Choroid plexus epithelial cell (primary cell): ENCODE measurements at regions not wholly inside any gene's neighbourhood (a gene's known extent, or its start where the extent isn't known, plus 50 kb on each side); places are given as distances from the start of the nearest gene placed in this dataset.
A peak's percentile ranks its signal among the peaks of the same experiment; 100 is the strongest.

Experiments
- DNase-seq: peaks from one replicate; pipeline ENCODE4 v3.0.0-alpha.2; 2010; ENCODE audit warnings: low read depth
- H3K4me3 ChIP-seq: 2 replicates; pipeline ENCODE4 v1.5.1; 2011; ENCODE audit warnings: low read depth, mild to moderate bottlenecking, control low read depth, low read length, moderate library complexity
- TF ChIP-seq, protein P1 (sequence below): conservative IDR thresholded peaks from 2 replicates; pipeline ENCODE4 v1.5.1; 2011; ENCODE audit warnings: low read depth, mild to moderate bottlenecking, control low read depth, inconsistent platforms, low read length, moderate library complexity

DNA sequence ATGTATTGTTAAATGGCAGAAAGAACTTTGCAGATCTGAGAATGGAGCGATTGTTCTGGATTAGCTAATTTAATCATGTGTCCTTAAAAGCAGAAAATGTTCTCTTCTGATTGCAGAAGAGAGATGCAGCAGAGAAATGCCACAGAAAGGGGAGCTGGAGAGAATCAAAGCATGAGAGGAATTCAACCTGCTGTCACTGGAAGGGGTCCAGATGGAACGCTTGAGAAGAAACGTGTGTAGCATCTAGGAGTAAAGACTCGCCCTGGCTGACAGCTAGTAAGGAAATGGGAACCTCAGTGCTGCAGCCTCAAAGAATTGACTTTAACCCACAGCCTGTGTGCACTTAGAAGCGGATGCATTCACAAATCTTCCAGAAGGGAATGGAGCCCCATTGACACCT is 502.8 kb downstream of the KLF12 start:
- peak; percentile 25 for DNase-seq
- TF ChIP-seq, protein P1, sequence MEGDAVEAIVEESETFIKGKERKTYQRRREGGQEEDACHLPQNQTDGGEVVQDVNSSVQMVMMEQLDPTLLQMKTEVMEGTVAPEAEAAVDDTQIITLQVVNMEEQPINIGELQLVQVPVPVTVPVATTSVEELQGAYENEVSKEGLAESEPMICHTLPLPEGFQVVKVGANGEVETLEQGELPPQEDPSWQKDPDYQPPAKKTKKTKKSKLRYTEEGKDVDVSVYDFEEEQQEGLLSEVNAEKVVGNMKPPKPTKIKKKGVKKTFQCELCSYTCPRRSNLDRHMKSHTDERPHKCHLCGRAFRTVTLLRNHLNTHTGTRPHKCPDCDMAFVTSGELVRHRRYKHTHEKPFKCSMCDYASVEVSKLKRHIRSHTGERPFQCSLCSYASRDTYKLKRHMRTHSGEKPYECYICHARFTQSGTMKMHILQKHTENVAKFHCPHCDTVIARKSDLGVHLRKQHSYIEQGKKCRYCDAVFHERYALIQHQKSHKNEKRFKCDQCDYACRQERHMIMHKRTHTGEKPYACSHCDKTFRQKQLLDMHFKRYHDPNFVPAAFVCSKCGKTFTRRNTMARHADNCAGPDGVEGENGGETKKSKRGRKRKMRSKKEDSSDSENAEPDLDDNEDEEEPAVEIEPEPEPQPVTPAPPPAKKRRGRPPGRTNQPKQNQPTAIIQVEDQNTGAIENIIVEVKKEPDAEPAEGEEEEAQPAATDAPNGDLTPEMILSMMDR, result no peak
- H3K4me3 ChIP-seq, result no peak overlapping the region

DNA sequence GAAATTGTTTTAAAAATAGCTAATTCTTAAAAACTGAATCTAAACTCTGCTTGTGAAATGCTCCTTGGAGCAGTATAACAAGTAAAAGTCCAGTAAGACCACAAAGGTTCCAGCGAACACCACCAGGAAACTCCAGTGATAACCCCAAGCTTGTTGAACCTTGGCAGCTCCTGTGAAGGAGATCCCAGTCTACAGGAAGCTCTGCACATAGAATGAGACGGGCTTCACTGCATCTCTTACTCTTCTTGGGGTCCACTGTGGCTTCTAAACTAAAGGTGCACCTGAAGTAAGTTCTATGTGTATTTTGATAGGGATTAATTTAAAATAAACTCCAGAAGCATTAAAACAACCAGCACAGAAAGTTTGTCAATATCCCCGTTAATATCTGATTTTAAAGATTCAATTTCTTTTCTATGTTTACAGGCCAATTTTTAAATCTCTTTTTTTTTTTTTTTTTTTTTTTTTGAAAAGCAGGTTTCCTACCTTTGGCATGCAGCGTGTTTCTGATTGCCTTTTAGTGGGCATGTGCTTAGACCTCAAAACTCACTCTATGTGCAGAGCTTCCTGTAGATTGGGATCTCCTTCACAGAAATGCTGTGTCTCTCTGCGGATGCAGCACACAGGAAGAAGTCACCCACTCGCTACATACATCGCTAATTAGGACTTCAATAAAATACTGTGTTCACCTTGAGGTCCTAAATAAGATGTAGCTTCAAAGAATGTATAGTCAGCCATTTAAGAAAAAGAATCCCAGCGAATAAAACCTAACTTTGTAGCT is 508.5 kb downstream of the KLF12 start:
- TF ChIP-seq, protein P1, result no peak

DNA sequence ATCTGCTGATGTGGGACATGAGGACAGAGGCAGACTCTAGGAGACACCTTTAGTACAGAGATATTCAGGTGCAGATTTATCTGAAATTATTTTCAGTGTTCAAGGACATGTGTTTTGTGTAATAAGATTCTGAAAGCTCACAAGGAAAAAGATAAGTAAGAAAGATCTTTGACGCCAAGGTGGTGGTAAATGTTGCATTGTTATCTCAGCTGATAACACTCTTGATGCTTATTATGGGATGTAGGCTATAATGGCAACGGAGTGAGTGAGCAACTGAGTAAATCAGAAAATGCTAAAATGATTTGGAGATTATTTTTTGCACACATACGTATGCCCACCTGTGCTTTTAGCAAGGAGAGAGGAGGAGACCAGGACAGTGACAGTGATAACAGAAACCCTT is 510.9 kb downstream of the KLF12 start:
- H3K4me3 ChIP-seq, result no peak overlapping the region
- TF ChIP-seq, protein P1, result no peak
- DNase-seq, result no peak

More for the DNA sequence above, 508.5 kb downstream of the KLF12 start:
- DNase-seq, result no peak
- no peak overlapping the region for H3K4me3 ChIP-seq

DNA sequence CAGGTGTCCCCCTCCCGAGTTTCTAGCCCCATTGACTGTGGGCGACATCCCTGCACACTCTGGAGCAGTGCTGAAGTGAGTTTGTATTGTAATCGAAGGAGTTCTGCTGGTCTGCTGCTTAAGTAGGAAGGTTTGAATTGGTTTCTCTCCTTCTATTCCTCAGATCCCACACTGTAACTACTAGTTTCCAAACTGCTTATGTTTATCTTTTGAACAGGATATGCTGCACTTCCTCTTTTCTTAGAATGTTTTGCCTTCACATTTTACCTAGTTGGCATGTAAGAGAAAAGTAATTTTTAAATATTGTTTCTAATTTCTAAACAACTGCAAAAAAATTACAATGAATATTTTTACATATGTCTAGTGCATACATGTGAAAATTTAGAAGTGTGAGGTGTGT is 511.8 kb downstream of the KLF12 start:
- TF ChIP-seq, protein P1, result no peak
- DNase-seq, result no peak
- H3K4me3 ChIP-seq, result no peak overlapping the region

DNA sequence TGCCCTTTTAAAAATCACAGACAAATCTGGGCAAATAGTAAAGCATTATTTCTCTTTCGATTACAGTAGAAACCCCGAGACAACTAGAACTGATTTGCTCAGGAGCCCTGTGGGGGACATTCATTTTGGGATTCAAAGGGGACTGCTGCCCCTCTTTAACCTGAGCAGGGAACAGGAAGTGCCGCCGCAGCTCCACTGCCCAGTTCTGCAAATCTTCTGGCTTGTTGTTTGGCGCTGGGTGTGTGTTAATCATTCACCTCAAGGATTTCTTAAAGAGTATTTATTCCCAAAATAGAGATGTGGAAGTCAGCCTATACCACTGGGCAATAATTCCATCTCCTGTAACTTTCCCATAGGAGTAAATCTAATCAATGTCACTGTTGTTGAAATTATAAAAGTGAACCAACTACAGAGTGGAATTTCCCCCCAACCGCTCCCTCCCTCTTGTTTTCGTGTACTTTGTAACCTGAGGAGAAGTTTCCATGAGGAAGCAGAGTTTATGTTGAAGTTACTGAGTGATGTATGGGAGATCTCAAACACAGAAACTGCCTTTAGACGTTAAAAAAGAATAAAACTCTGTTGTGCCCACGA is 515.8 kb downstream of the KLF12 start:
- TF ChIP-seq, protein P1, result no peak
- no peak for DNase-seq
- no peak overlapping the region for H3K4me3 ChIP-seq

DNA sequence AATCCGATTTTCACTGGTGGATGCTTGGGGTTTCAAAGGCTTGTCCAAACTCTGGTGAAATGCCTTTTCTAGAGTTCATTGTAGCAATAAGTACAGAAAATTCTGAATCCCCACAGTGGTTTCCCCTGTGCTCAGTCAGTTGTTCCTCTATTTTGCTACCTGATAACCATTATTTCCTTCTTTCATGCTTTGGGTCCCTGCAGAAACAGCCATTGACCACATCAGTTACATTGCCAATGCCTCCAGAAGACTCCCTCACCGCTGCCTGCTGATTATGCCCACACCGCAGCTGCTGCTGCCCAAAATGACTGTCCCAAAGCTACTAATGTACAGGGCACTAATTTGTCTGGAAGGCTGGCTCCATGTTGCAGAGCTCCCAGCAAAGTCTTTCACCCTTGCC is 517.3 kb downstream of the KLF12 start:
- TF ChIP-seq, protein P1, result no peak
- no peak overlapping the region for H3K4me3 ChIP-seq
- DNase-seq, result no peak
